ENCODE measurements at regions not wholly inside any gene's neighbourhood (a gene's known extent, or its start where the extent isn't known, plus 50 kb on each side); places are given as distances from the start of the nearest gene placed in this dataset.

GRCh38 chr5:136420168-136420898, 55.0 kb upstream of the TRPC7 start:
- in situ Hi-C loops (cut with HindIII; ENCODE audit: low sequenced_read_pairs): no loop called here
- no peak for DNase-seq (ENCODE audit: low read depth, low spot score)
- no peak overlapping the region for H3K4me3 ChIP-seq (ENCODE audit: low read depth, low read length)
- no peak for TF ChIP-seq CTCF (IDR thresholded peaks at IDR 0.05; ENCODE audit: low read depth, low read length)

GRCh38 chr5:136418301-136418700, 53.0 kb upstream of the TRPC7 start:
- no peak for TF ChIP-seq CTCF (IDR thresholded peaks at IDR 0.05; ENCODE audit: low read depth, low read length)
- no peak overlapping the region for H3K4me3 ChIP-seq (ENCODE audit: low read depth, low read length)
- in situ Hi-C loops (cut with HindIII; ENCODE audit: low sequenced_read_pairs): no loop called here
- no peak for DNase-seq (ENCODE audit: low read depth, low spot score)
